ENCODE measurements at regions not wholly inside any gene's neighbourhood (a gene's known extent, or its start where the extent isn't known, plus 50 kb on each side); places are given as distances from the start of the nearest gene placed in this dataset.

DNA sequence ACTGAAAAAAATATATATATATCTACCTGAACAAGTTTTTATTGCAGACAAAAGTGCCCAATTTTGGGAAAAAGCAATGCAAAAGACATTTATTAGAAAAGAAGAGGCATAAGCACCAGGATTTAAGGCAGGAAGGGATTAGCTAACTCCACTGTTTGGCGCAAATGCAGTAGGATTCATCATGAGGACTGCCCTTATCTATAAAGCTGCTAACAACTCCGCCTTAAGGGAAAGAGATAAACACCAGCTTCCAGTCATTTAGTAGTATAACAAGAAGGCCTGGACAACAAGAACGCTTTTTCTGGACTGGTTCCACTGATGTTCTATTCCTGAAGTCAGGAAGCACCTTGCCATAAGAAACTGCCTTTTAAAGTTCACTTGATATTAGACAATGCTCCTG, 52.9 kb upstream of the FSHR start:
- H3K56ac ChIP-seq (ENCODE audit: insufficient read length, low read depth, low read length): no peak overlapping the region
- no peak for DNase-seq
- H3K9me3 Mint-ChIP-seq: no peaks in the 10 kb centered on the region
- no peak overlapping the region for H3K9ac ChIP-seq (ENCODE audit: extremely low read depth, insufficient read length, low read length)
- no peaks in the 10 kb centered on the region for H3K9me3 ChIP-seq (ENCODE audit: control insufficient read depth, low read depth, low read length)
- H3K23ac ChIP-seq (ENCODE audit: insufficient read length, low read depth, low read length): no peak overlapping the region
- no peak overlapping the region for H4K8ac ChIP-seq (replicated peaks; ENCODE audit: insufficient read length, low read depth, low read length)
- H2BK15ac ChIP-seq (ENCODE audit: low read depth, low read length): no peak overlapping the region
- no peak overlapping the region for H3K4me2 ChIP-seq (ENCODE audit: insufficient read depth, insufficient read length, low read length)
- no peak overlapping the region for H3K18ac ChIP-seq (ENCODE audit: insufficient read length, low read depth, low read length)
- no peaks in the 10 kb centered on the region for H3K27me3 Mint-ChIP-seq (ENCODE audit: low read depth)
- H2BK20ac ChIP-seq (ENCODE audit: low read depth, low read length, poor library complexity, severe bottlenecking): no peak overlapping the region
- no peak overlapping the region for H2BK12ac ChIP-seq (ENCODE audit: insufficient read length, low read depth, low read length)
- no peak overlapping the region for H4K5ac ChIP-seq (ENCODE audit: insufficient read length, low read depth, low read length)
- H3K79me2 ChIP-seq (ENCODE audit: insufficient read depth, low read length): no peaks in the 10 kb centered on the region
- no CpG with 5 or more reads among the region's 3 CpGs for WGBS (ENCODE audit: extremely low coverage, insufficient read length, low lambda C conversion rate)
- no peak overlapping the region for H3K27ac Mint-ChIP-seq
- H2BK120ac ChIP-seq (ENCODE audit: low read depth, low read length, poor library complexity, severe bottlenecking): no peak overlapping the region
- no peak overlapping the region for H3K4me3 Mint-ChIP-seq
- H3K79me1 ChIP-seq (ENCODE audit: insufficient read depth, low read depth, low read length, poor library complexity, severe bottlenecking): no peaks in the 10 kb centered on the region
- no peaks in the 10 kb centered on the region for H3K27me3 ChIP-seq (ENCODE audit: insufficient read depth, low read length)
- peaks cover 7 to 9% of the 10 kb centered on the region in 2 experiments for H3K4me1 Mint-ChIP-seq
- TF ChIP-seq, protein P1, sequence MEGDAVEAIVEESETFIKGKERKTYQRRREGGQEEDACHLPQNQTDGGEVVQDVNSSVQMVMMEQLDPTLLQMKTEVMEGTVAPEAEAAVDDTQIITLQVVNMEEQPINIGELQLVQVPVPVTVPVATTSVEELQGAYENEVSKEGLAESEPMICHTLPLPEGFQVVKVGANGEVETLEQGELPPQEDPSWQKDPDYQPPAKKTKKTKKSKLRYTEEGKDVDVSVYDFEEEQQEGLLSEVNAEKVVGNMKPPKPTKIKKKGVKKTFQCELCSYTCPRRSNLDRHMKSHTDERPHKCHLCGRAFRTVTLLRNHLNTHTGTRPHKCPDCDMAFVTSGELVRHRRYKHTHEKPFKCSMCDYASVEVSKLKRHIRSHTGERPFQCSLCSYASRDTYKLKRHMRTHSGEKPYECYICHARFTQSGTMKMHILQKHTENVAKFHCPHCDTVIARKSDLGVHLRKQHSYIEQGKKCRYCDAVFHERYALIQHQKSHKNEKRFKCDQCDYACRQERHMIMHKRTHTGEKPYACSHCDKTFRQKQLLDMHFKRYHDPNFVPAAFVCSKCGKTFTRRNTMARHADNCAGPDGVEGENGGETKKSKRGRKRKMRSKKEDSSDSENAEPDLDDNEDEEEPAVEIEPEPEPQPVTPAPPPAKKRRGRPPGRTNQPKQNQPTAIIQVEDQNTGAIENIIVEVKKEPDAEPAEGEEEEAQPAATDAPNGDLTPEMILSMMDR (conservative IDR thresholded peaks at IDR 0.05): no peak
- no peak overlapping the region for H3K27ac ChIP-seq (ENCODE audit: insufficient read length, low read depth, low read length)
- no peak overlapping the region for H2BK5ac ChIP-seq (ENCODE audit: insufficient read length, low read length)
- H3T11ph ChIP-seq (ENCODE audit: low read length): no peak overlapping the region
- H2AFZ ChIP-seq (ENCODE audit: low read length): no peak overlapping the region
- H3K36me3 Mint-ChIP-seq (ENCODE audit: insufficient read depth in 1 of 3, low read depth in 3 of 3): no peaks in the 10 kb centered on the region
- H4K91ac ChIP-seq (ENCODE audit: insufficient read length, low read depth, low read length): no peak overlapping the region
- H3K4ac ChIP-seq (ENCODE audit: low read depth, low read length): no peak overlapping the region
- no peak overlapping the region for H2AK5ac ChIP-seq (ENCODE audit: insufficient read length, low read length)
- no peaks in the 10 kb centered on the region for H4K20me1 ChIP-seq (ENCODE audit: control insufficient read depth, insufficient read depth, insufficient read length)
- no peak overlapping the region for H3K14ac ChIP-seq (ENCODE audit: insufficient read depth, low read length)
- H3K23me2 ChIP-seq (ENCODE audit: insufficient read length, low read depth, low read length, poor library complexity, severe bottlenecking): no peaks in the 10 kb centered on the region
- no peaks in the 10 kb centered on the region; the same call in 1 of the 2 replicates for H3K4me1 ChIP-seq (ENCODE audit: insufficient read depth, low read length)
